Neural progenitor cell (in vitro differentiated cells): ENCODE measurements at regions not wholly inside any gene's neighbourhood (a gene's known extent, or its start where the extent isn't known, plus 50 kb on each side); places are given as distances from the start of the nearest gene placed in this dataset.

Experiments
- DNase-seq: peaks from one replicate; pipeline ENCODE4 v3.0.0-alpha.2; 2016; ENCODE audit warnings: low spot score
- H2AFZ ChIP-seq: fragments of 200-600 bp; sonication (generic); replicated peaks from 2 replicates; pipeline ENCODE4 v1.6.1; 2016; ENCODE audit warnings: antibody characterized with exemption
- H3F3A ChIP-seq: fragments of 200-600 bp; sonication (generic); 2 replicates; pipeline ENCODE4 v1.6.1; 2016; ENCODE audit warnings: antibody characterized with exemption, low read depth
- H3K27ac ChIP-seq: fragments of 200-600 bp; sonication (generic); 2 replicates; pipeline ENCODE4 v1.5.1; 2016; ENCODE audit warnings: mild to moderate bottlenecking
- H3K27me3 ChIP-seq: fragments of 200-600 bp; sonication (generic); 2 replicates; pipeline ENCODE4 v1.6.1; 2016; ENCODE audit warnings: mild to moderate bottlenecking, moderate library complexity
- H3K36me3 ChIP-seq: fragments of 200-600 bp; sonication (generic); 2 replicates; pipeline ENCODE4 v1.5.1; 2016
- H3K4me1 ChIP-seq: fragments of 200-600 bp; sonication (generic); 2 replicates; pipeline ENCODE4 v1.6.1; 2016; ENCODE audit warnings: mixed run types
- H3K4me2 ChIP-seq: fragments of 200-600 bp; sonication (generic); 2 replicates; pipeline ENCODE4 v1.6.1; 2016
- H3K4me3 ChIP-seq: fragments of 200-600 bp; sonication (generic); 2 replicates; pipeline ENCODE4 v1.5.1; 2016
- H3K79me2 ChIP-seq: fragments of 200-600 bp; sonication (generic); 2 replicates; pipeline ENCODE4 v1.6.1; 2016; ENCODE audit warnings: low read depth
- H3K9ac ChIP-seq: fragments of 200-600 bp; sonication (generic); 2 replicates; pipeline ENCODE4 v1.6.1; 2016
- H3K9me3 ChIP-seq: fragments of 200-600 bp; sonication (generic); 2 replicates; pipeline ENCODE4 v1.5.1; 2016; ENCODE audit warnings: low read depth
- H4K20me1 ChIP-seq: fragments of 200-600 bp; sonication (generic); 2 replicates; pipeline ENCODE4 v1.6.1; 2016; ENCODE audit warnings: low read depth
- H3K27ac Mint-ChIP-seq: 3 replicates; pipeline ENCODE4 v1.8.0; 2021; ENCODE audit warnings: mixed read lengths
- H3K27me3 Mint-ChIP-seq: 2 replicates; pipeline ENCODE4 v1.8.0; 2022; ENCODE audit warnings: low read depth, mild to moderate bottlenecking, inconsistent platforms, moderate library complexity, mixed read lengths; ENCODE audit not compliant: insufficient read depth
- H3K36me3 Mint-ChIP-seq: 3 replicates; pipeline ENCODE4 v1.8.0; 2021; ENCODE audit warnings: mixed read lengths
- H3K4me1 Mint-ChIP-seq: 3 replicates; pipeline ENCODE4 v1.8.0; 2021; ENCODE audit warnings: mixed read lengths
- H3K4me3 Mint-ChIP-seq: 3 replicates; pipeline ENCODE4 v1.8.0; 2021; ENCODE audit warnings: mild to moderate bottlenecking, moderate library complexity, mixed read lengths
- H3K9me3 Mint-ChIP-seq: 3 replicates; pipeline ENCODE4 v1.8.0; 2020; ENCODE audit warnings: mixed read lengths
- EZH2 ChIP-seq: fragments of 200-600 bp; sonication (generic); IDR thresholded peaks from 2 replicates; pipeline ENCODE4 v1.6.1; 2017; ENCODE audit warnings: antibody characterized with exemption, mild to moderate bottlenecking, moderate library complexity
- EZH2phosphoT487 ChIP-seq: fragments of 200-600 bp; sonication (generic); IDR thresholded peaks from 2 replicates; pipeline ENCODE4 v1.6.1; 2017; ENCODE audit warnings: antibody characterized with exemption
- TF ChIP-seq, protein P1 (sequence below): fragments of 200-600 bp; sonication (generic); IDR thresholded peaks from 2 replicates; pipeline ENCODE4 v1.5.1; 2017; ENCODE audit warnings: antibody characterized with exemption, mild to moderate bottlenecking

DNA sequence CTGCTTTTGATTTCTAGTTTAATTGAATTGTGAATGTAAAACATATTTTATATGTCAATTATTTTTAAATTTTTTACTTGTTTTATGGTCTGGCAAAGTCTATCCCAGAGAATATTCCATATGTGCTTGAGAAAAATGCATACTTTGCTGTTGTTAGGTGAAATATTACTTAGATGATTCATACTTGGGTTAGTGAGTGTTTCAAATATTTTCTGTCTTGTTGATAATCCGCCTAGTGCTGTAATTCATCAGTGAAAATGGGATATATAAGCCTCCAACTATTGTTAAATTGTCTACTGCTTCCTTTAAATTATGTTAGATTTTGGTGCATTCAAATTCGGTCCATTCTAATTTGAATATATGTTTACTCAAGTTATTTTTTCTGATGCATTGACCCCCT, 395.5 kb downstream of the LRFN5 start:
- TF ChIP-seq EZH2 (no peak), EZH2phosphoT487 (no peak)
- TF ChIP-seq, protein P1, sequence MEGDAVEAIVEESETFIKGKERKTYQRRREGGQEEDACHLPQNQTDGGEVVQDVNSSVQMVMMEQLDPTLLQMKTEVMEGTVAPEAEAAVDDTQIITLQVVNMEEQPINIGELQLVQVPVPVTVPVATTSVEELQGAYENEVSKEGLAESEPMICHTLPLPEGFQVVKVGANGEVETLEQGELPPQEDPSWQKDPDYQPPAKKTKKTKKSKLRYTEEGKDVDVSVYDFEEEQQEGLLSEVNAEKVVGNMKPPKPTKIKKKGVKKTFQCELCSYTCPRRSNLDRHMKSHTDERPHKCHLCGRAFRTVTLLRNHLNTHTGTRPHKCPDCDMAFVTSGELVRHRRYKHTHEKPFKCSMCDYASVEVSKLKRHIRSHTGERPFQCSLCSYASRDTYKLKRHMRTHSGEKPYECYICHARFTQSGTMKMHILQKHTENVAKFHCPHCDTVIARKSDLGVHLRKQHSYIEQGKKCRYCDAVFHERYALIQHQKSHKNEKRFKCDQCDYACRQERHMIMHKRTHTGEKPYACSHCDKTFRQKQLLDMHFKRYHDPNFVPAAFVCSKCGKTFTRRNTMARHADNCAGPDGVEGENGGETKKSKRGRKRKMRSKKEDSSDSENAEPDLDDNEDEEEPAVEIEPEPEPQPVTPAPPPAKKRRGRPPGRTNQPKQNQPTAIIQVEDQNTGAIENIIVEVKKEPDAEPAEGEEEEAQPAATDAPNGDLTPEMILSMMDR = no peak
- no peak overlapping the region for H2AFZ ChIP-seq
- Mint-ChIP-seq H3K4me1 (no peaks in the 10 kb centered on the region), H3K27me3 (no peaks in the 10 kb centered on the region), H3K9me3 (no peaks in the 10 kb centered on the region), H3K4me3 (no peak overlapping the region), H3K27ac (no peak overlapping the region), H3K36me3 (no peaks in the 10 kb centered on the region)
- H3K4me2 ChIP-seq = no peak overlapping the region
- no peak overlapping the region for H3K9ac ChIP-seq
- no peaks in the 10 kb centered on the region for H4K20me1 ChIP-seq
- no peaks in the 10 kb centered on the region for H3K9me3 ChIP-seq
- no peaks in the 10 kb centered on the region for H3K27me3 ChIP-seq
- no peak for DNase-seq
- H3K36me3 ChIP-seq = no peaks in the 10 kb centered on the region
- H3K4me1 ChIP-seq = no peaks in the 10 kb centered on the region
- H3K4me3 ChIP-seq = no peak overlapping the region
- H3K27ac ChIP-seq = no peak overlapping the region
- H3F3A ChIP-seq = no peaks in the 10 kb centered on the region
- no peaks in the 10 kb centered on the region for H3K79me2 ChIP-seq

DNA sequence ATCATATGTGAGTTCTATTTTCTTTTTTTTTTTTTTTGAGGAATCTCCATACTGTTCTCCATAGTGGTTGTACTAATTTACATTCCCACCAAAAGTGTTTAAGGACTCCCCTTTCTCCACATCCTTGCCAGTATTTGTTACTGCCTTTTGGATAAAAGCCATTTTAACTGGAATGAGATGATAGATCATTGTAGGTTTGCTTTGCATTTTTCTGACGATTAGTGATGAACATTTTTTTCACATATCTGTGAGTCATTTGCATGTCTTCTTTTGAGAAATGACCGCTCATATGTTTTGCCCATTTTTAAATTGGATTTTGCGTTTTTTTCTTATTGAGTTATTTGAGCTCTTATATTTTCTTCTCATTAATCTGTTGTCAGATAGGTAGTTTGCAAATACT, 394.8 kb downstream of the LRFN5 start:
- TF ChIP-seq EZH2 = no peak
- TF ChIP-seq EZH2phosphoT487 = no peak
- TF ChIP-seq, protein P1 = no peak
- Histone ChIP-seq H3K4me2 (no peak overlapping the region), H2AFZ (no peak overlapping the region), H3K36me3 (no peaks in the 10 kb centered on the region), H3F3A (no peaks in the 10 kb centered on the region), H3K79me2 (no peaks in the 10 kb centered on the region), H4K20me1 (no peaks in the 10 kb centered on the region), H3K27me3 (no peaks in the 10 kb centered on the region), H3K4me1 (no peaks in the 10 kb centered on the region), H3K27ac (no peak overlapping the region), H3K4me3 (no peak overlapping the region), H3K9me3 (no peaks in the 10 kb centered on the region), H3K9ac (no peak overlapping the region)
- no peak overlapping the region for H3K4me3 Mint-ChIP-seq
- H3K9me3 Mint-ChIP-seq = no peaks in the 10 kb centered on the region
- no peaks in the 10 kb centered on the region for H3K27me3 Mint-ChIP-seq
- H3K4me1 Mint-ChIP-seq = no peaks in the 10 kb centered on the region
- DNase-seq = no peak
- no peaks in the 10 kb centered on the region for H3K36me3 Mint-ChIP-seq
- H3K27ac Mint-ChIP-seq = no peak overlapping the region

DNA sequence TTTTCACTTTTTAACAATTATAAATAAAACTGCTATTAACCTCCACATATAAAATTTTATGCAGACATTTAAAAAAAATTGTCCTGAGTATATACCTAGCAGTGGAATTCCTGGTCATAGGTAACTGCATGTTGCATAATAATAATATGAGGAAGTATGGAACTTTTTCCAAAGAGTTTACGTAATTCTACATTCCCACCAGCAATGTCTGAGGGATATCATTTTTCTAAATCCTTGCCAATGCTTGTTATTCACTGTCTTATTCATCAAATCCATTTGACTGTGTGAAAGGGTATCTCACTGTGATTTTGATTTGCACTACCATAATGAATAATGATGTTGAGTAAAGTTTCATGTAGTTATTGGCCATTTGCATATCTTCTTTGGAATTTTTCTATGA, 393.8 kb downstream of the LRFN5 start:
- Mint-ChIP-seq H3K4me1 (no peaks in the 10 kb centered on the region), H3K9me3 (no peaks in the 10 kb centered on the region), H3K4me3 (no peak overlapping the region), H3K36me3 (no peaks in the 10 kb centered on the region), H3K27me3 (no peaks in the 10 kb centered on the region), H3K27ac (no peak overlapping the region)
- Histone ChIP-seq H4K20me1 (no peaks in the 10 kb centered on the region), H3K36me3 (no peaks in the 10 kb centered on the region), H3K4me3 (no peak overlapping the region), H3K4me1 (no peaks in the 10 kb centered on the region), H3K9ac (no peak overlapping the region), H3K9me3 (no peaks in the 10 kb centered on the region), H3K27me3 (no peaks in the 10 kb centered on the region), H2AFZ (no peak overlapping the region), H3K79me2 (no peaks in the 10 kb centered on the region), H3K4me2 (no peak overlapping the region), H3K27ac (no peak overlapping the region), H3F3A (no peaks in the 10 kb centered on the region)
- no peak for DNase-seq
- TF ChIP-seq EZH2 (no peak), EZH2phosphoT487 (no peak)
- TF ChIP-seq, protein P1 = no peak

DNA sequence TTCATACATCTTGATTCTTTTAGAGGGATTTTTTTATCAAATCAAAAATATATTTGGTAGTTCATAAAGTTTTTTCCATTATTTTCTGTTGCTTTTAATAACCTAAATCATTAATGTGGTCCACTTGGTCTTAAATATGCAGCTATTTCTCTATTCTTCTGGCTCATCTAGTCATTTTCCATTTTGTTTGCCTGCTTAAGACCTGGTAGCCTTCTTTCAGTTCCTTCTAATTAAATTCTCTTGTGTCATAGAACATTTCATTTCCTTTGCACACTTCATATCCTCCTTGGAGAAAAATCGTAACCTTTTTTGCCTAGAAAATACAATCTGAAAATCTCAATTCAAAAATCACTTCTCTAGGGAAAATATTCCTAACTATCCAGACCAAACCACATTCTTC, 387.0 kb downstream of the LRFN5 start:
- H3K4me3 Mint-ChIP-seq = no peak overlapping the region
- no peak overlapping the region for H3K4me2 ChIP-seq
- no peaks in the 10 kb centered on the region for H3K79me2 ChIP-seq
- H3K36me3 ChIP-seq = no peaks in the 10 kb centered on the region
- no peak overlapping the region for H2AFZ ChIP-seq
- H3K9ac ChIP-seq = no peak overlapping the region
- H3K27ac Mint-ChIP-seq = no peak overlapping the region
- no peaks in the 10 kb centered on the region for H3F3A ChIP-seq
- no peaks in the 10 kb centered on the region for H4K20me1 ChIP-seq
- no peak overlapping the region for H3K27ac ChIP-seq
- H3K9me3 Mint-ChIP-seq = no peaks in the 10 kb centered on the region
- H3K4me3 ChIP-seq = no peak overlapping the region
- no peaks in the 10 kb centered on the region for H3K27me3 ChIP-seq
- H3K4me1 ChIP-seq = peaks cover 9% of the 10 kb centered on the region
- H3K9me3 ChIP-seq = no peaks in the 10 kb centered on the region
- no peaks in the 10 kb centered on the region for H3K36me3 Mint-ChIP-seq
- no peaks in the 10 kb centered on the region for H3K4me1 Mint-ChIP-seq
- no peaks in the 10 kb centered on the region for H3K27me3 Mint-ChIP-seq
- no peak for TF ChIP-seq EZH2phosphoT487
- TF ChIP-seq, protein P1 = no peak
- TF ChIP-seq EZH2 = no peak
- no peak for DNase-seq
